GM13976 (cell line): ENCODE measurements at regions not wholly inside any gene's neighbourhood (a gene's known extent, or its start where the extent isn't known, plus 50 kb on each side); places are given as distances from the start of the nearest gene placed in this dataset.

ENCODE experiments used
- DNase-seq: peaks from one replicate; pipeline ENCODE4 v3.0.0; 2012; ENCODE audit warnings: low spot score
- CTCF ChIP-seq: IDR thresholded peaks from 2 replicates; pipeline ENCODE4 v1.5.1; 2012; ENCODE audit warnings: borderline replicate concordance, mild to moderate bottlenecking; ENCODE audit not compliant: insufficient read depth; ENCODE audit errors: extremely low read depth, missing control alignments, control extremely low read depth
- in situ Hi-C: fragments of 300-500 bp; cut with MboI; formaldehyde crosslinking; loops from one replicate; pipeline ENCODE4 v1.12.0; 2022; ENCODE audit warnings: low sequenced_read_pairs, mixed read lengths, inconsistent platforms; ENCODE audit not compliant: unreplicated experiment

DNA sequence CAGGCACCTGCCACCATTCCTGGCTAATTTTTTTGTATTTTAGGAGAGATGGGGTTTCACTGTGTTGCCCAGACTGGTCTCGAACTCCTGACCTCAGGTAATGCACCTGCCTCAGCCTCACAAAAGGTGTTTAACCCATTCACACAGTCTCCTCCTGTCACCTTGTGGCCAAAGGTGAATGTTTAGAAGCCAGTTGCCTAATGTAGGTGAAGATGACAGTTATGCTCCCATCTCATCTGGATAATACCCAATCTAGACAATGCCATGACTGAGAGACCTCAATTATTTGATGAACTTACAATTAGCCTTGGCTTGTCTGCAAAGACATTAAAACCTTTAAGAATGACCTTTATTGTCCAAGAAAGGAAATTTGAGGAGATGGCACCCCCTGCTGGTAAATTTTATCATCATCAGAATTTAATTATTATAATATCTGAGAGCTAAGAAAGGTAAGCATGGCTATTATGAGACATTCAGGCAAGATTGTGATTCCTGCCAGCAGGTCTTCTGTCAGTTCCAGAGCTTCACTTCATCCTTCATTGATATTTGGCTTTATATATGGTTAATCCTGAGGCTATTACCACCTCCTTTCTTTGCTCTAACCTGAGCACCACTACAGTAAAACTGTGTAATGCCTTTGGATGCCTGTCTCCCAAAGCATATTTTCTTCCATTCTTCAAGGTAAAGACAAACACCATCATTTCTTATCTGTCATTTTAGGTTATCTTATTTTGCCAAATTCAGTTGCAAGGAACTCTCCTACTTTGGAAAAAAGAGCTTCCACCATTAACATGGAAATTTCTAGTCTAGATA is 117.6 kb downstream of the FAM124B start:
- peak; percentile 25 for DNase-seq
- peak; percentile 14 for TF ChIP-seq CTCF
- in situ Hi-C loops: loop anchor here (10.0 kb wide), 1 partner anchor 290 kb away; no protein-coding TSS in a partner anchor

- DNase-seq: no peak
- in situ Hi-C loops: loop anchor here (10.0 kb wide), 1 partner anchor 289 kb away; no protein-coding TSS in a partner anchor
- no peak for TF ChIP-seq CTCF
These were observed 118.4 kb downstream of the FAM124B start for GRCh38 chr2:224283466-224283965.

GRCh38 chr2:224281374-224281773 is 120.5 kb downstream of the FAM124B start:
- no peak for DNase-seq
- TF ChIP-seq CTCF: no peak
- in situ Hi-C loops: loop anchor here (10.0 kb wide), 1 partner anchor 287 kb away; no protein-coding TSS in a partner anchor

DNA sequence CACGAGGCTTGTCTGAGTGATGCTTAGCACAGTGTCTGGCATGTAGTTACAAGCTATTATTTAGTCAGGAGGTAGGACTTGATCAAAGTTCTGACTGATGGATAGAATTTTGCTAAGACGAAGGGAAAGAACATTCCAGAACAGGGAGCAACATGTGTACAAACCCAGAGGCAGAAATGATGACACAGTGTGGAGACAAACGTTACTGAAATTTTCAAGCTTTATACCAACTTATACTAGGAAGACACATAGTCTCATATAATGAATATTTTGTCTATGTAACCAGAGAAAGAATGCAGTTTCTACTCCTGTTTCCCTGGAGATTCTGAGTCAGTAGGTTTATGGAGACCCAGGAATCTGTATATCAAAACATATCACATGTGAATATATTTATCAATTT is 123.4 kb downstream of the FAM124B start:
- in situ Hi-C loops: no loop called here
- DNase-seq: no peak
- TF ChIP-seq CTCF: no peak

DNA sequence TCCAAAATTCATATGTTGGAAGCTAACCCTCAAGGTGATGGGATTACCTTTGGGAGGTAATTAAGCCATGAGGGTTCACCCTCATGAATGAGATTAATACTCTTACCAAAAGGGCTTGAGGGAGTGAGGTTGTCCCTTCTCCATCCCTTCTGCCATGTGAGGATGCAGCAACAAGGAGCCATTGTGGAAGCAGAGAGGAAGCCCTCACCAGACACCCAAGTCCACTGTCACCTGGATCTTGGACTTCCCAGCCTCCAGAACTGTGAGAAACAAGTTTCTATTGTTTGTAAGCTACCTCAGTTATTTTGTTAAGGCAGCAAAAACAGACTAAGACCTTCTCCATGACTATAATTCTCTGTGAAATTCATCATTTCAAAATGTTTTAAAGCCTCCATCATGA is 125.7 kb downstream of the FAM124B start:
- TF ChIP-seq CTCF: no peak
- in situ Hi-C loops: no loop called here
- DNase-seq: no peak

DNA sequence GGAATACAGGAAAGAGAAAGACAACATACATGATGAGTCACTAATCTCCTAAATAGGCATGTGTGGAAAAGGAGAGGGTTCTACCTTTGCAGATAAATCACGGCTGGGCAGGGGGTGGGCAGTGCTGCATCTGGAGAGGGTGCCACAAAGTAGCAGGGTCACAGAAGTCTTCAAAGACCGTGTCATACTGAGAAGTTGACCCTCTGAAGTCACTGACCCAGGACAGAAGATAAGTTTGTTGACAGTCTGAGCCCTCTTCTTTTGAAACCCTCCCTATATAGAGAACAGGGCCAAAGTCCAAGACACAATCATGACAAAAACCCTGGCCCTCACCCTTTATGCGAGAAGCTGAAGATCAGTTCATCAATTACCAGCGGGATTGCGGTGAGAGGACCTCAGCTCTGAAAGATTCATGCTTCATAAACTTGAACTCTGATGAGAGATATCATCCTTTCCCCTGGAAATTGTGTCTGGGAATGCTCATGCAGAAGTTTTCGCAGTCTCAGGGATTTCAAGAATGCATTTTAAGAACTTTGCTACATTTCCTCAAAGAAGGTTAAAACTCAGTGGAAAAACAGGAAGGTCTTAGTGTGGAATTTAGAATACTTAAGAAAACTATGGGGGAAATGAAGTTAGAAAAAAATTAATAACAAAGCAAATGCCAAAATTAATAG is 129.5 kb downstream of the FAM124B start:
- in situ Hi-C loops: no loop called here
- no peak for TF ChIP-seq CTCF

More for the DNA sequence above, 129.5 kb downstream of the FAM124B start:
- no peak for DNase-seq
